ENCODE measurements at regions not wholly inside any gene's neighbourhood (a gene's known extent, or its start where the extent isn't known, plus 50 kb on each side); places are given as distances from the start of the nearest gene placed in this dataset.

DNA sequence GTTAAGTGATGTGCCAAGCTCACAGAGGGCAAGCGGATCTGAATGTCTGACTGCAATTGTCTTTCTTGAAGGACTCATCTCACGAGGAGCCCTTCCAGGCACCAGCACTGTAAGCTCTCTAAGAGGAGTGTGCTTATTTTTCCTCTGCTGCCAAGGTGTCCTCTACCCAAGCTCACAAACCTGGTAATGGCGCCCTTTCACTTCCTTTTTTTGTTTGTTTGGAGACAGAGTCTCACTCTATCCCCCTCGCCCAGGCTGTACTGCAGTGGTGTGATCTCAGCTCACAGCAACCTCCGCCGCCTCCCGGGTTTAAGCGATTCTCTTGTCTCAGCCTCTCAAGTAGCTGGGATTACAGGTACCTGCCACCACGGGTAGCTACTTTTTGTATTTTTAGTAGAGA lies 233.8 kb downstream of the MAP2K4 start:
- TF ChIP-seq, protein P1, sequence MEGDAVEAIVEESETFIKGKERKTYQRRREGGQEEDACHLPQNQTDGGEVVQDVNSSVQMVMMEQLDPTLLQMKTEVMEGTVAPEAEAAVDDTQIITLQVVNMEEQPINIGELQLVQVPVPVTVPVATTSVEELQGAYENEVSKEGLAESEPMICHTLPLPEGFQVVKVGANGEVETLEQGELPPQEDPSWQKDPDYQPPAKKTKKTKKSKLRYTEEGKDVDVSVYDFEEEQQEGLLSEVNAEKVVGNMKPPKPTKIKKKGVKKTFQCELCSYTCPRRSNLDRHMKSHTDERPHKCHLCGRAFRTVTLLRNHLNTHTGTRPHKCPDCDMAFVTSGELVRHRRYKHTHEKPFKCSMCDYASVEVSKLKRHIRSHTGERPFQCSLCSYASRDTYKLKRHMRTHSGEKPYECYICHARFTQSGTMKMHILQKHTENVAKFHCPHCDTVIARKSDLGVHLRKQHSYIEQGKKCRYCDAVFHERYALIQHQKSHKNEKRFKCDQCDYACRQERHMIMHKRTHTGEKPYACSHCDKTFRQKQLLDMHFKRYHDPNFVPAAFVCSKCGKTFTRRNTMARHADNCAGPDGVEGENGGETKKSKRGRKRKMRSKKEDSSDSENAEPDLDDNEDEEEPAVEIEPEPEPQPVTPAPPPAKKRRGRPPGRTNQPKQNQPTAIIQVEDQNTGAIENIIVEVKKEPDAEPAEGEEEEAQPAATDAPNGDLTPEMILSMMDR (IDR thresholded peaks at IDR 0.05; ENCODE audit: insufficient read depth, low read depth, low read length), result no peak
- DNase-seq (ENCODE audit: low read depth), result no peak
- no peak overlapping the region for H3K4me3 ChIP-seq (ENCODE audit: low read depth, low read length)

DNA sequence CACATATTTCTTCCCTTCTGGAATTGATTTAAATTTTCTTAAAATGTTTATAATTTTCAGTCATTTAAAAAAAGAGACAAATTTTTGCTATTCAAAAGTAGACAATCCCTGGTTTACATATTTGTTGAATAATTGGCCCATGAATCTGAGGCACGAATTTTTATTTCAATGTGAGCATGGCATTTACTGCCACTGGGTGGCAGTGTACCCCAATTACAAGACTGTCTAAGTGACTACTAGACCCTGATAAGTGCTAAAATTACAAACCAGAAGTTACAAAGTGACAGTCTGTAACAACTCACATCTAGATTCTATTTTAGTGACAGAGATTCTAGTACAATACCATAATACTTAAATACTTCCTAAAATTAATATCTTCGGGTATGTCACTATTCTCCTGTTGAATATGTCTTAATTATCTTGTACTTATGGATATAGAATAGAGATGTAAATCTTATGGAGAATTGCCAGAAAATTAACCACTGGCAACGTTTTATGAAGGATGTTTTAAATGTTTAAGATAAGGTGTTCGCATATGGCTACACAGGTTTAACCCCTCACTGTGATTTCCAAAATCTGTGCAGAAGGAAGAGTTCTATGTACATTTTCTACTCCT lies 235.8 kb downstream of the MAP2K4 start:
- no peak overlapping the region for H3K4me3 ChIP-seq (ENCODE audit: low read depth, low read length)
- peak; percentile 70 for DNase-seq (ENCODE audit: low read depth)
- TF ChIP-seq, protein P1 (IDR thresholded peaks at IDR 0.05; ENCODE audit: insufficient read depth, low read depth, low read length), result peak; percentile 76

DNA sequence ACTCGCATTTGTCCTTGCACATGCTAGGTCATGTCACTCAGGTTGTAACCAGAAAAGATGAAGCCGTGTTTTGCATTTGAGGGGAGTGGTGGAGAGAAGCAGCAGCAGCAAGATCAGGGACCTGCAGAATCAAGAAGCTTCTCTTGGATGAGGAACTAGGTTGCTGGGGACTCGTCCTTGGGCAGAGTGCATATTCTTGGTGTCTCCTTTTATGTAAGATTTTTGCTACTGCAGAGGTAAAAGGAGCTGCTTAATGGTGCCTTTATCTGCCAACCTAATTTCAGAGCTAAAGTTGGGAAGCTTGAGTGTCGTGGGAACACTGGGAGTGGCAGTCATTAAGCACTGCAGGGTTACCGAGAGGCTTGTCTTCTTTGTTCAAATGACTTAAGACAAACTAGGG lies 236.5 kb downstream of the MAP2K4 start:
- TF ChIP-seq, protein P1 (IDR thresholded peaks at IDR 0.05; ENCODE audit: insufficient read depth, low read depth, low read length), result no peak
- no peak for DNase-seq (ENCODE audit: low read depth)
- H3K4me3 ChIP-seq (ENCODE audit: low read depth, low read length), result no peak overlapping the region

DNA sequence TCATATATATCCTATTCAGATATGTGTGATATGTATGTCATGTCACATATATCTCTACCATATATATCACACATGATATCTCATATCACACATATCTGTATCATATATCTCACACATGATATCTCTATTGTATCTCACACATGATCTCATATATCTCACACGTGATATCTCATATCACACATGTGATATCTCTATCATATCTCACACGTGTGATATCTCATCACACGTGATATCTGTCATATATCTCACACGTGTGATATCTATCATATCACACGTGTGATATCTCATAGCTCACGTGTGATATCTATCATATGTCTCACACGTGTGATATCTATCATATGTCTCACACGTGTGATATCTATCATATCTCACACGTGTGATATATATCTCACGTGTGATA lies 240.7 kb downstream of the MAP2K4 start:
- no peak overlapping the region for H3K4me3 ChIP-seq (ENCODE audit: low read depth, low read length)
- DNase-seq (ENCODE audit: low read depth), result no peak
- TF ChIP-seq, protein P1 (IDR thresholded peaks at IDR 0.05; ENCODE audit: insufficient read depth, low read depth, low read length), result no peak

DNA sequence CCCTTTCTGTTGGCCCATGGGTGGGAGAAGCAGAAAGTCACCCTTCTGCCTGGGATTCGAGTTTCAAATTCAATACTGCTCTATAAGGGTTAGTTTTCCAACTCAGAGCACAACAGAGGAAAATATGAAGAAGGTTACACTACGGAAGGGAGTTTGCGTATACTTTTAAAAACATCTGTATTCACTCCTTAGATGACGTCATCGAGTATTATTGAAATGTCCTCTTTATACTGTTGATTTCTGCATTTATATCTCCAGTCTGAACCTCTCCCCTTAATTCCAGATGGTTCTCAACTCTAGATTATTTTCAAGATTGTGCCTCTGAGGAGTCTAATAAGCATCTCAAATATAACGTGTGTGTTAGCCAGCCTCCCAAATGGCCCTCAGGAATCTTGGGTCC lies 249.1 kb downstream of the MAP2K4 start:
- DNase-seq (ENCODE audit: low read depth), result no peak
- H3K4me3 ChIP-seq (ENCODE audit: low read depth, low read length), result no peak overlapping the region
- TF ChIP-seq, protein P1 (IDR thresholded peaks at IDR 0.05; ENCODE audit: insufficient read depth, low read depth, low read length), result no peak

DNA sequence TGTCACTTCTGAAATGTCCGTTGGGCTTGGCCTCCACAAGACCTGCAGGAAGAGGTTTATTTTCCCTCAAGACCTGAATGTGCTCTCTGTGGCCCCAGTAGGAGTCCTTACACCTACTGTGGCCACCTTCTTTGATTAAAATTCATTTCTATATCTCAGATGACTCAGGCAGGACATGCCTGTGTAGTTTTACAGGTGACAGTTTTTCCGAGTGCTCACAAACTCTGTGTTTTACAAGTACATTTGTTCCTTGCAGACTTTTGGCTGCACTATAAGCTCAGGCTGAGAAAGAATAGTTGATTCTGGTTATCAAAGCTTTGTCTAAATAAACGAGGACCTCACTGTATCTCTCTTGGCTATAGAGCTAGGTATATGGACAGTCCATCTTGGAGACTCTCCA lies 257.1 kb downstream of the MAP2K4 start:
- H3K4me3 ChIP-seq (ENCODE audit: low read depth, low read length), result no peak overlapping the region
- no peak for DNase-seq (ENCODE audit: low read depth)
- TF ChIP-seq, protein P1 (IDR thresholded peaks at IDR 0.05; ENCODE audit: insufficient read depth, low read depth, low read length), result no peak

DNA sequence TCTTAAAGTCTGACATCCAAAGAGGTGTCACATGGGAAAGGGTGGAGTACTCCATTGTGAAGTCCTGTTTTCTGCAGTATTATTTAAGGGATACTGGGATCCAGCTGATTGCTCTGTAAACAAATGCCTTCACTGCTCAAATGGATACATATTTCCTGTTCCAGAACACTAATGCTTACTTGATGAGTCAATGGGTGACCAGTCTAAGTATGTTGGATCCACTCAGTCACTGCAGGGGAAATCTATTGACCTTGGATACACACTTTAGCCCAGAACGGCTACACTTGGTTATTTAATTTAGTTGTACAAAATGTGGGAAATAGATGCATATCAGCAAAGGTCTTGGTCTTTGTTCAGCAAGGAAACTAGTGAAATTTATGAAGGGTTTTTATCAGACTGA lies 261.4 kb downstream of the MAP2K4 start:
- no peak overlapping the region for H3K4me3 ChIP-seq (ENCODE audit: low read depth, low read length)
- TF ChIP-seq, protein P1 (IDR thresholded peaks at IDR 0.05; ENCODE audit: insufficient read depth, low read depth, low read length), result no peak
- peak; percentile 1 for DNase-seq (ENCODE audit: low read depth)
